HG03135 (cell line): ENCODE measurements at regions not wholly inside any gene's neighbourhood (a gene's known extent, or its start where the extent isn't known, plus 50 kb on each side); places are given as distances from the start of the nearest gene placed in this dataset.

ENCODE experiments used
- ATAC-seq: cut with Tn5 transposase; IDR thresholded peaks from one replicate; pipeline ENCODE4 v1.9.1; 2021; ENCODE audit warnings: mild to moderate bottlenecking, moderate library complexity; ENCODE audit not compliant: unreplicated experiment

DNA sequence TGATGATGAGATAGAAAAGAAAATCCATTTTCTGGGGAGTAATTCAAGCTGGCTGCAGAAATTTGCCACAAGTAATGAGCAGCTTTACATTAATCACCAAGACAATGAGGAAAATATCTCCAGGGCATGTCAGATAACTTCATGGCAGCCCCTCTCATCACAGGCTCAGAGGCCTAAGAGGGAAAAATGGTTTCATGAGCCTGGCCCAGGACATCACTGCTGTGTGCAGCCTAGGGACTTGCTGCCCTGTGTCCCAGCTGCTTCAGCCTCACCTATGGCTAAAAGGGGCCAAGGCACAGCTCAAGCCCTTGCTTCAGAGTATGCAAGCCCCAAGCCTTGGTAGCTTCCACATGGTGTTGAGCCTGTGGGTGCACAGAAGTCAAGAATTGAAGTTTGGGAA, 161.7 kb downstream of the OPA1 start:
- ATAC-seq = no peak

DNA sequence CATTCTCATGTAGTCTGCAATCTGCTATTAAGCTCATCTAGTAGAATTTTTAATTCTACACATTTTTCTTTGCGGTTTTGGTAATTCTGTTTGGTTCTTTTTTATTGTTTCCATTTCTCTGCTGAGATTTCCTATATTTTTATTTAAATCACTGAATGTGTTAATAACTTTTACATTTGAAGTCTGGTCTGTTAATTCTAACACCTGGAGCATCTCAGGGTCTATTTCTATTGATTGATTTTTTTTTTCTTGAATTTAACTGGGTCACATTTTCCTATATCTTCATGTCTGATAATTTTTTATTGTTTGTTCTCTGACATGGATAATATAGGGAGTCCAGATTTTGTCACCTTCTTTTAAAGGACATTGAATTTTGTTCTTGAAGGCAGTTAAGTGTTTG, 163.5 kb downstream of the OPA1 start:
- ATAC-seq = no peak

DNA sequence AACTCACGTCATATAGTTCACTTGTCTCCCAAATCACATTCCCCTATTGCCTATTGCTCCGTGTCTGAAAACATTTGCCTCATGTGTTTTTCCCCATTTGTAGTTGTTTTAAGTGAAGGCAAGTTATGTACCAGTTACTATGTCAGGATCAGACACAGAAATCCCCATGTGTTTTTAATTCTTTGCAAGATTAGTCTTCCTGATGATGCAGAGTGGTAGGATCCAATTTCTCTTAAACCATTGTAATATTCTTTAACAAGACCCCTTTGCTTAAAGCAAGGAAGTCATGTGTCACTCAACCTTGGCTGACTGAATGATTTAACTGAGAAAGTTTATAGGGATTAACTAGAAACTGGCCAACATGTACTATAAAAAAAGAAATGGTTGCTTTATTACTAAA, 164.4 kb downstream of the OPA1 start:
- no peak for ATAC-seq

DNA sequence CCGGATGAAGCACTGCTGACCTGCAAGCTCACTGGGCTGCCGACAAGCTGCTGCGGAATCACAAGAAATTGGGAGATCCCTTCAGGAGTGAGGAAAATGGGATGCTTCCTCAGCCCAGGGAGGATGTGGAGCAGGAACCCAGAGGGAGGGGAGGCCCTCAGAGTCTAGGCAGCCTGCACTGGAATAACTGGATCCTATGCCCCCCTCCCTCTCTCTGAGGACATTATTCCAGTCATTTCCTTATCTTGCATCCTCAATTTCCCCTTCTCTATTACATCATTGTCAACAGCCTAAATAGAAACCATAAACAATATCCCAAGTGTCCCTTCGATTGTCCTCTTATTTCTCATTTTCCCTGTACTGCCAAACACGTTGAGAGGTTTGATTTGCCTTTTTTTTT, 169.0 kb downstream of the OPA1 start:
- no peak for ATAC-seq

DNA sequence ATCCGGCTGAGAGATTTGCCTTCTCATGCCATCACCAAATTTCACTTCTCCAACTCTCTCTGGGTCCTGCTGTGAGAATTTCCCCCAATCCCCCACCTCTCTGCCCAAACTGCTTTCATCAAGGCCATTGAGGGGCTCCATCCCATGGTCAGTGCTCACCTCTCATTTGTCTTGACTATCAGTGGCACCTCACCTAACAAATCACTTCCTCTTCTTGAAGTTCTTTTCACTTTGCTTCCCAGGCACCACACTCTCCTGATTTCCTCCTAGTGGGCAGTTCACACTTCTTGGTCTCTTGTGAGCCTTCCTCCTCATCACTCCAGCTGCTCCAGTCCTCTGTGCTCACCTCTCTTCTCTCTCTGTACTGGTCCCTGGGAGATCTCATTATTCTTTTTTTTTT, 169.6 kb downstream of the OPA1 start:
- ATAC-seq = no peak

DNA sequence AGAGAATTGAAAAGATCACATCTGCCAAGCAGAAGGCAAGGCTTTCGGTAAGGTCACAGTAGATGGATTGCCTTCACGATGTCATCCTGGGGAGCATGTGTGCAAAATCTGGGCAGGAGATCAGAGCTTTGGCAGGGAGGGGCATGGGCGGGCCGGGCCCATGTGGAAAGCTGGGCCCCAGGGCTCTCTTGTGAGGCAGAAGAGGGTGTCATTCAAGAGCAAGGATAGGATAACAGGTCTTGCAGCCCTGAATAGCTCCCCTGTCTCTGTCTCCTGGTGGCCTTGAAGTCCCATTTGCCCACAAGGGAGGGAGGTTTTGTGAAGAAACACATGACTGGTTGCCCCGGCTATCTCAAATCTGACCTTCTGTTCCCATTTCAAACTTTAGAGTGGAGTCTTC, 172.0 kb downstream of the OPA1 start:
- ATAC-seq = no peak

DNA sequence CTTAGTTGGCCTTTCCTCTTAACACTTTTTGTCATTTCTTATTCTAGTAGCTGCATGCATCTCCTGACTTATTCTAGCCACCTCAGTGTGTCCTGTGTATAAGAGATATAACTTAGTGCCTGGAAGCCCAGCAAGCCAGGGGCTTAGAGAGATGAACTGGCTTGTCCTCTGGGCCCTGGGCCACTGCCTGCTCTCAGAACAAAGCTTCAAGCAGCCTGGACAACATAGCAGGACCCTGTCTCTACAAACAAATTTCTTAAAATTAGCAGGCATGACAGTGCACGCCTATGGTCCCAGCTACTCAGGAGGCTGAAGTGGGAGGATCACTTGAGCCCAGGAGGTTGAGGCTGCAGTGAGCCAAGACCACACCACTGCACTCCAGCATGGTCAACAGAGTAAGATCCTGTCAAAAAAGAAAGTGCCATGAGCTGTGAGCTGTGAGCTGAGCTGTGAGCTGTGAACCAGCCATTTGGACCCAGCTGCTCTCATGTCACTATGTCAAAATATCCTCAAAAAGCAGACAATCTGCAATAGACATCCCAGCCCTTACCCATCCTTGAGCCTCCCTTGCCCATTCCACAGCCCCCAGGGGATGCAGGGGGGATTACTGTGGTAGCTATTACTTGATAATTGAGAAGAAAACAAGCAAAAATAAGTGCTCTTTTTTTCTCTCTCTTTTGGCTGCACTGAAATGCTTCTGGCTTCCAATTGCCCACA, 174.5 kb downstream of the OPA1 start:
- ATAC-seq = no peak

DNA sequence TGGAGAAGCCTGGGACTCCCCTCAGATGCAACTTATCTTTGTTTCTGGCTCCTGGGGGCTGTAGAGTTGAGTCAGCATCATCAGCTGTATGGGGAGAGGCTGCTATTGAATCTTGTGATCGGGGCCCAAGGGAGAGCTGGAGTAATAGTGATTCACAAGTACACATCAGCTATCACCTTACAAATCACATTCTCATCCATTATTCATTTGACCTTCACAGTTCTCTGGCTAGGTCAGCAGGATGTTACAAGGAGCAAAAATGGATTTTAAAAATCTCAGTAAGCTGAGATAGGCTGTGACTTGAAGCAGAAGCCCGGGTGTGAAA, 175.0 kb downstream of the OPA1 start:
- ATAC-seq = no peak

DNA sequence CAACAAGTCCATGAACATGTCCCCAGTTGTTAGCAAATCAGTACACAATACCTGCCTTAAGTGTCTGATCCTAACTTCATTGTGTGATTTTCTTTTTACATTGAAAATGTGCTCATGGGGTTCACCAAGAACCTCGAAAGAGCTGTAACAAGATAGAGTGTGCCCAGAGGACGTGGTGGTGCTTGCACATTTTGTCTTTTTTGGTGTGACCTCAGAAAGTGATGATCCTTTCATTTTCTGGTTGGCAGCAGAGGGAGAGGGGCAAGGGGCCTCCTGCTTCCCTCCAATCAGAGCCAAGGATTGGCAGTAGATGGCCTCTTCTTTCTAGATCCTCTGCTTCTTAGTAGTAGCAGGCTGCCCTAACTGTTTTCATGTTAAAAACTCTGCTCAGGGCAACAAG, 176.4 kb downstream of the OPA1 start:
- no peak for ATAC-seq

DNA sequence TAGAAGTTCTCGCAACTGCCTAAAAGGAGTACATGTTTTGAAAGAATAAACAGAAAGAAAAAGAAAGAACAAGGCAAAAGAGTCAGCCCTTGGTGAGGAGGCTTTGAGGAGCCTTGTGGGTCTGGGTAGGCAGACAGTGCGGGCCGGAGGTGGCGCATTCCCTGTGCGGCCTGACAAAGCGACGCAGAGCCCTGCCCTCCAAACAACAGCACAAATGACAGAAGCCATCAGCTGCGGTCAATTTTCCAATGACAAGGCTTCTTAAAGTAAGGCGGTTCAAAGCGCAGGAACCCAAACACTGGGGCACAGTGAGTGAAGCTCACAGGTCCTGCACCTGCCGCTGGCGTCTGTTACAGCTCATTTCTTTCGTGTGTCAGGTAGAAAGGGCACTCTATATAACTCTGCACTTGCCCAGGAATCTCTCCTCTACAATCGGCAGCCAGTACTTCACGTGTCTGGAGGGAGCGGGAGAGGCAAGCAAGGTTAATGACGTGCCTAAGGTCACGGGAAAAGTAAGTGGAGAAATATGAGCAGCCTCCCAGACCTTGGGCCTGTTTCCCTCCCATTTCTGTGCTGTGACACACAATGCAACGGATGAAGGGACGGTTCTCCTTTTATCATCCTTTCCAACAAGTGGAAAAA, 178.1 kb downstream of the OPA1 start:
- no peak for ATAC-seq

DNA sequence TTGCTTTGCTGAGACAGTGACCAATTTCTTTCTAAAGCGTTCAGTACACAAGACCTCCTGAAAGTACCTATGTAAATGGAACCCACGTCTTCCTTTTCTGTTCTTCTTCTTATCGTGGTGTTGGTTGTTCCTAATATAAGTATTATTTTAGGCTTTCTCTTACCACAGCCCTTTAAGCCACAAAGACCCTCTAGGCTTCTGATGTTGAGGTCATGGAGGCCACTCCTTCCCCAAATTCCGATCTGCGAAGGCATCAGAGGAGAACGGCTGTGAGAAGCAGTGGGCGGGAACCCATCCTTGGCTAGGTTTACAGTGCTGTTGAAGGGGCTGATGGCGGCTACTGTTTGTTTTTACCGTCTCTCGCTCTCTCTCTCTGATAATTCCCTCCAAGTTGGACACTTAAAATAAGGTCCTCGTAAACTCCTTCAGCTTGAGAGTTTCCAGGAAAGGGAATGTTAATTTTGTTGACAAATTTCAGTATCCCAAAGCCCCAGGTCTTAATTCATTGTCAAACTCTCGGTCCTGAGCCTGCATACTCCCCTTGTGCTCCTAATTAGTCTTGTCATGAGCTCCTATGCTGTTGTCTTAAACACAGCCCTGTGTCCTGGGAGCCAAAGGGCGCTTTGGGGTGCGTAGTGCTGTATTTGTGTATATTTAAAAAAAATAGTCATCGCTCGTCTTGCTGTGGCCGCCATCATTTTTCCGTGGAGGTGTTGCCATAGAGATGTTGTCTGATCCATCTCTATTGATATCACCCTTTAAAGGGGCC, 178.8 kb downstream of the OPA1 start:
- no peak for ATAC-seq

DNA sequence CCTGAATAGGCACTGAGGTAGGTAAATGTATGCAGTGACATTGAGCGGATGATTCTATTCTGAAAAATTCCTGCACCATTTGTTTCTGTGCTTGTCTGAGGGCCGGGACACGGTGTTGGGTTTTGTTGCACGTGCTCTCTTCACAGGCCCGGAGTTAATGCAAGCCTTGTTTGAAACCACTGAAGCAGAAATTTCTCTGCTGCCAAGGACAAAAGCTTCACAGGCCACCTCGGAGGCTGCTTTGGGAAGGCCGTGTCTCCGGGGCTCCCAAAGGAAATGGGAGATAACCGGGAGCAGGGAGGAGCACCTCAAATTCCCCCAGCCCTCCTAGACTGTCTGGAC, 179.4 kb downstream of the OPA1 start:
- no peak for ATAC-seq

DNA sequence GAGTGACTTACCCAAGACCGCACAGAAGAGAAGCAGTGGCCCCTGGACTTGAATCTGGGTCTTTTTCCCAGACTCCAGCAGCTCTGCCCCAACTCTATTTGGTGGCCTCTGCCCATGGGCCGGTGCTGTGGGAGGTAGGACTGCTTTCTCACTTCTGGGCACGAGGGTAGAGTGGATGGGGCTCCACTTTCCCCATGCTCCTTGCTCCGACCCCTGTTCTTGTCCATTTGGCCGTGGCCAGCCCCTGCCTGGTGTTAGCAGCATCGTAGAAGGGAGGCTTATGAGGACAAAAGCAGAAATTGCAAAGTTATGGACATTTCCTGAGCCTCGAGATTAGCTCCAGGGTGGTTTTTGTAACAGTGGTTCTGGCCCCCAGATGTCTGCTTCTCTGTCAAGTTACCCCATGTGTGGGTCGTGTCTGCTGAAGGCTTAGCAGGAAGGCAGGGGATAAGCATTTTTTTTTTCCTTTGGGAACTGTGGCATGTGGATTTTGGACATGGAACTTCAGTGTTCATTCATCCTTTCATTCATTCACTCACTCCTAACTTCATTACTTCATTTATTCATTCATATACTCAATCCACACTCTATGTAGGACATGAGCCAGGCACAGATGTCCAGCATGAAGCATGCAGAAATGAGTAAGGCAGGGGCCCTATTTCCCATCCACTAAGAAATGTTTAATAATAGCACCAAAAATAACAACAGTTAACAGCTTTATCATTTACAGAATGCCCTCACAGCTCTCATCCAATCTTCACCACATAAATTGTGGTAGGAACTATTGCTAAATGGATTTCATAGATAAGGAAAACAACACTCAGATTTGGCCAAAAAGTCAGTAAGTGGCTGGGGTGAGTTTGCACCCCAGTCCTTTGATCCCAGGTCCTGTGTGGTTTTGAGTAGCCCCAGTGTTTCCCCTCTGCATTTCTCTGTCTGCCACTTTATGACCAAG, 180.5 kb downstream of the OPA1 start:
- no peak for ATAC-seq

DNA sequence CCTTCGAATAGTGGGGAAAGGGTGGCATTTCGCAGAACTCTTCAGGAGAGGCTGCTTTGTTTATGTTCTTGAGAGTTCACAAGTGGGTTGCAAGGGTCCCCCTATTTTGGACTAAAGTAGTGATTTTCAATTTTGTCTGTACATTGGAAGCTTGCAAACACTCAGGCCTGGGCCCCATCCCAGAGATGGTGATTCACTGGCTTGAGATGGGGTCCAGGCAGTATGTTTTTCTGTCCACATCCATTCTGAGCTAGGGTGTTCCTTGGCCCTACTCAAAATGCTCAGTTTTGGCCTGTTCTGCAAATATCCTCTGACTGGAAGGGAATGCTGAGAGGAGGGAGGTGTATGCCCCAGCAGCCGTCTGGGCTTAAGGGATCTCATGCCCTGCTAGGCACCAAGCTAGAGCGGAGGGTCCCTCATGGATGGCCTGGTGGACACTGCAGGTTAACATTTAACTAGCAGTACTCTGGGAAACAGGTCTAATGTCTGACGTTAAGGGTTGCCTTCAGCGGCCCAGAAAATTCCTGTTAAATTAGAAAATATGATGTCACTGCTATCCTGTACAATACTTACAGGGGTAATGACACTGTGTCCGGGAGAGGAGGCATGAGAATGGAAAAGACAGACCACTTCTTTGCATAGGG, 181.4 kb downstream of the OPA1 start:
- ATAC-seq = no peak

DNA sequence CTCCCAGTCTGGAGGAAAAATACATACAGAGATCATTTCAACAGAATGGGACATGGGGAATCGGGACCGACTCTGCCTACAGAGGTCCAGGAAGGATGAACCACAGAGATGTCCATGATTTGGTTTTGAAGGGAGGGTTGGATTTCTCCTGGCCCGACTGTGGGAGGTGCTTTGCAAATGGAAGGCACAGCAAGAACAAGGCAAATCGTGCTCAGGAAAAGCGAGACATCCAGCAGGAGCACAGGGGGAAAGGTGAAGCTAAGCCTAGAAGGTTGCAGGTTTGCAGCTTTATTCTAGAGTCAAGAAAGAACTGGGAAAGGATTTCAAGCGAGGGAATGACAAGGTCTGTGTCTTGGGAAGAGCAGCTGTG, 181.9 kb downstream of the OPA1 start:
- ATAC-seq = no peak

DNA sequence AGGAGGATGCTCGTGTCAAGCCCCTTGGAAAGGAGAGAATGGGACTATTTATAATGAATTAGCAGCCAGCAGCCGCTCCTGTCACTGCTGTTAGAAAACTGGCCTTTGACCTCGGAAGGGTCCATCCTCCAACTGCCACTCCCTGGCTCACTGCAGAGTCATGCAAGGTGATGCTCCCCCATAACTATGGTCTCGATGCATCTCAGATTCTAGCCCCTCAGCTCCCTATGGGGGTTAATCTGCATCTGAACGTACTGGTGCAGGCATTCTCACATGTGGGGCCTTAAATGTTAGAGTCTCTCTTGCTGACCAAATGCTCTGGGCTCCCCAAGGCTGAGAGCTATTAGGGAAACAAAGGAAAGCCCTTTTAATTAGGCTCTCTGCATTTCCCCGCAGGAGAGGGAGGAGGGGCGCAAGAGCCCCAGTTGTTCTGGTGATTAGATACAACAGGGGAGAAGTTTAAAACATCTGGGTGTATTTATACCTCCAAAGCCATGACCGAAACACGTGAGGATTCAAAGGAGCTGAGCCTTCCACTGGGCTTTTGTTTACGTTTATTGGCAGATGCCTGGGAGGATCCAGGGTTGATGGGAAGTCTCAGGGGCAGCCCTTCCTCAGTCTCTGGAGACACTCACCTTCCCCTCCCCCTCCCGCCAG, 182.5 kb downstream of the OPA1 start:
- no peak for ATAC-seq

DNA sequence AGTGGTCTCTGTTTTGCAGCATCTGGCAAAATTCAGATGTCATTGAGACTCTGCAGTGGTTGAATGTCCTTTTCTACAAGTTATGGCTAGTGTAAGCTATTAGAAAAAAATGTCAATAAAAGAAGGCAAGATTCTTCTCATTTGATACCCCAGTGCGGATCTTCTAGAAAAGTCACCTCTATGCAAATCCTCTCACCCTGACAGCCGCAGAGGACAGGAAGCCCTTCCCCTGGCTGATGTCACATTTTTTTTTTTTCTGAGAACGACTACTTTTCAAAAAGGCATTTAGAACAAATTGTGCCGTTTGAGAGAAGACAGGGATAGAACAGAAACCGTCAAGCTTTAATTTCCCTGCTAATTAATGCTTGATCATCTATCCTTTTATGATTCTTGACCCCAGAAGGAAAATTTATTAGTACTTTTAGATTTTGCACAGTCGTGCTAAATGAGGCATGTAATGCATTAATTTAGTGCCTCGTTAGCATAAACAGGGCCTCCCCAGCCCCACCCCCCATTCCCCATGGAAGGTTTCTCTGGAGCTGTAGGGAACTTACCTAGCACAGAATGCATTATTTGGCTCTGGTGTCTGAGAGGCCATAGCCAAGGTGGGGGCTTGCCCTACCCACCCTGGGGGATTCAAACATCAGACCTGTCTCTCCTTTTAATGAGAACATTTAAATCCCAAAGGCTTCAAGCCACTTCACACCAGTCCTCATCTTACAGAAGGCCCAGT, 183.8 kb downstream of the OPA1 start:
- ATAC-seq = no peak

DNA sequence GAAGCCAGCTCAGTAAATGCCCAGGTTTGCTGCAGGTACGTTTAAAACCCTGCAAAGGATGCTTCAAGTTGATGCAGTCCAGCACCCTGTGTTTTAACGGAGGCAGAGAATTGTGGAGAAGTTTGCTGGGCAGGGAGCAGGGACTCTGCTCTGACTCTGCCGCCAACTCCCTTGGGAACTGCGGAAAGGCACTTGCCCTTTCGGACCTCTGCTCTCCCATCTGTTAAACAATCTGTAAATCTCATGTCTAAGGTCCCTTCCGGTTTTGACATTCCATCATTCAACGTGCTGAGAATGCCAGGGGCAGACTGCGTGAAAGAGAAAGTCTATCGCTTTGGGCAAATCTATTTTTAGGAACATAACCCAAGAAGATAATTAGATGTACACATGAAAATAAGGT, 184.5 kb downstream of the OPA1 start:
- no peak for ATAC-seq

DNA sequence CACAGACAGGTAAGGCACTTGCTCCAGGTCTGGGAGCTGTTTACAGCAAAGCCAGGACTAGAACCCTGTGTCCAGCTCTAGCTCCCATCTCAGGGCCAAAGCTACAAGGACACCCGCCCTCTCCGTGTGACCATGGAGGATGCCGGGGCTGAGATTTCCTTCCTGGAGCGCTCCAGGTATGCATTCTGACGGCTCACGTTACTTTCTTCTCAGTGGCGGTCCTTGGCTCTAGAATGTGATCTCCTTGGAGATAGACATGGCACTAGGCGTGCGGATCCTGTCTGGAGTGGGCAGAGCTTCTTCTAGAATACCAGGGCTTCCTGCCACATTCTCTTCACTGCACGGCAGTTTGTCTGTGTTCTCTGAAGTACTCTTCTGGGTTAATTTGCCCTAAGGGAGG, 185.7 kb downstream of the OPA1 start:
- ATAC-seq = no peak

DNA sequence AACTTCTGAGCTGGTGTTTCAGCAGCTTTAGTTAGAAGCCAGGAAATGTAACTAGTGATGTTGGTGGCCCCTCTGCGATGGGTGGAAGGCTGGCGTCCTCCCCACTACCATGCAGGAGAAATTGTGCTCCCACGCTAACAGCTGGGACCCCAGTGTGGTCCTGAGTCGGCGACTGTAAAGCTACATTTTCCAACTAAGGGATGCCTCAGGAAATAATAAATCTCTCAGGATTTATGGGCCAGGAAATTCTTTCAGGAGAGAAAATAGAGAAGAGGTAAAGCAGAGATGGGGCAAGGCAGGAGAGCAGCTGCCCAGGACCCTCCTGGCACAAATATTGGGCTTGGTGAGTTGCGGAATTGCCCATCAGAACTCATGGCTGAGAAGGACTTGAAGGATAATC, 186.9 kb downstream of the OPA1 start:
- ATAC-seq = no peak
